ENCODE measurements at regions not wholly inside any gene's neighbourhood (a gene's known extent, or its start where the extent isn't known, plus 50 kb on each side); places are given as distances from the start of the nearest gene placed in this dataset.

GRCh38 chr12:67531051-67531450 lies 117.5 kb upstream of the DYRK2 start:
- no peaks in the 10 kb centered on the region for H4K20me1 ChIP-seq (ENCODE audit: control insufficient read depth, insufficient read depth, insufficient read length)
- no peak overlapping the region for H3K14ac ChIP-seq (ENCODE audit: insufficient read depth, low read length)
- Mint-ChIP-seq H3K27me3 (ENCODE audit: low read depth) (no peaks in the 10 kb centered on the region; the same call in 1 of the 2 replicates), H3K27ac (no peak overlapping the region), H3K4me1 (peaks cover 34% of the 10 kb centered on the region in 2 experiments), H3K4me3 (no peak overlapping the region), H3K36me3 (ENCODE audit: insufficient read depth in 1 of 3, low read depth in 3 of 3) (peaks cover 0 to 2% (median 0%) of the 10 kb centered on the region in 3 experiments; a peak in 1 of 7 replicates), H3K9me3 (no peaks in the 10 kb centered on the region; a peak in 1 of 5 replicates)
- no peak for DNase-seq
- H3K27ac ChIP-seq (ENCODE audit: insufficient read length, low read depth, low read length): no peak overlapping the region
- H3K4me1 ChIP-seq (ENCODE audit: insufficient read depth, low read length): peaks cover 10% of the 10 kb centered on the region; the same call in 1 of the 2 replicates
- no peak overlapping the region for H3K4ac ChIP-seq (ENCODE audit: low read depth, low read length)
- H2AFZ ChIP-seq (ENCODE audit: low read length): no peak overlapping the region
- no peaks in the 10 kb centered on the region for H3K9me3 ChIP-seq (ENCODE audit: control insufficient read depth, low read depth, low read length)
- no peak overlapping the region for H3K9ac ChIP-seq (ENCODE audit: extremely low read depth, insufficient read length, low read length)
- no peak overlapping the region for H4K8ac ChIP-seq (replicated peaks; ENCODE audit: insufficient read length, low read depth, low read length)
- no peak overlapping the region for H2BK20ac ChIP-seq (ENCODE audit: low read depth, low read length, poor library complexity, severe bottlenecking)
- H3K23me2 ChIP-seq (ENCODE audit: insufficient read length, low read depth, low read length, poor library complexity, severe bottlenecking): no peaks in the 10 kb centered on the region
- no peak overlapping the region for H3K56ac ChIP-seq (ENCODE audit: insufficient read length, low read depth, low read length)
- H3K4me2 ChIP-seq (ENCODE audit: insufficient read depth, insufficient read length, low read length): no peak overlapping the region
- H2BK5ac ChIP-seq (ENCODE audit: insufficient read length, low read length): no peak overlapping the region
- no peaks in the 10 kb centered on the region for H3K79me1 ChIP-seq (ENCODE audit: insufficient read depth, low read depth, low read length, poor library complexity, severe bottlenecking)
- TF ChIP-seq CTCF (conservative IDR thresholded peaks at IDR 0.05): no peak
- no CpG with 5 or more reads among the region's 1 CpG for WGBS (ENCODE audit: extremely low coverage, insufficient read length, low lambda C conversion rate)
- no peak overlapping the region for H4K91ac ChIP-seq (ENCODE audit: insufficient read length, low read depth, low read length)
- H3K23ac ChIP-seq (ENCODE audit: insufficient read length, low read depth, low read length): no peak overlapping the region
- H2BK120ac ChIP-seq (ENCODE audit: low read depth, low read length, poor library complexity, severe bottlenecking): no peak overlapping the region
- H4K5ac ChIP-seq (ENCODE audit: insufficient read length, low read depth, low read length): no peak overlapping the region
- no peak overlapping the region for H3K18ac ChIP-seq (ENCODE audit: insufficient read length, low read depth, low read length)
- H3K27me3 ChIP-seq (ENCODE audit: insufficient read depth, low read length): no peaks in the 10 kb centered on the region
- no peak overlapping the region for H2AK5ac ChIP-seq (ENCODE audit: insufficient read length, low read length)
- H3K79me2 ChIP-seq (ENCODE audit: insufficient read depth, low read length): no peaks in the 10 kb centered on the region
- no peak overlapping the region for H2BK15ac ChIP-seq (ENCODE audit: low read depth, low read length)
- H3T11ph ChIP-seq (ENCODE audit: low read length): no peak overlapping the region
- no peak overlapping the region for H2BK12ac ChIP-seq (ENCODE audit: insufficient read length, low read depth, low read length)
